HFF-Myc (cell line): ENCODE measurements at regions not wholly inside any gene's neighbourhood (a gene's known extent, or its start where the extent isn't known, plus 50 kb on each side); places are given as distances from the start of the nearest gene placed in this dataset.

Source experiments
- DNase-seq: peaks from one replicate; pipeline ENCODE4 v3.0.0-alpha.2; 2011; ENCODE audit warnings: low read depth; ENCODE audit errors: extremely low read depth
- H3K4me3 ChIP-seq: replicated peaks from 2 replicates; pipeline ENCODE4 v1.5.1; 2011; ENCODE audit warnings: low read depth, mild to moderate bottlenecking, control low read depth, low read length
- TF ChIP-seq, protein P1 (sequence below): IDR thresholded peaks from 2 replicates; pipeline ENCODE4 v1.5.1; 2012; ENCODE audit warnings: mild to moderate bottlenecking, low read depth, low read length, control low read depth; ENCODE audit errors: missing control alignments

DNA sequence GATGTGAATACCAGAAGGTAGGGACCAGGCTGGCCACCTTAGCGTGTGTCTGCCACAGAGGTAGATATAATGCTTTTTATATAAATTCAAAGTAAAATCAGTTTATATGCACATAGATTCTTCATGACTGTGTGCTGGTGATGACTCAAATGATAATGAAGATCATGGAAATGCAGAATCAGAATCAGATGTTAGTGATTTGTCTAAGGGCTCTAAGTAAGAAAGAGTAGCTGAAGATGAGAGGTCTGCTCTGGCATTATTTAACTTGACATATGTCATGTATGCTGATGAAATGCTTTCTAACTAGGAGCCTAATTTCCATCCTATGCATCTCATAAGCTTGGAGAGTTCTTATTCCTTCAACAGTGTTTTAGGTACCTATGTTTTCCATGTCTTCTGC is 50.3 kb upstream of the DPH6 start:
- H3K4me3 ChIP-seq, result no peak overlapping the region
- no peak for DNase-seq
- TF ChIP-seq, protein P1, sequence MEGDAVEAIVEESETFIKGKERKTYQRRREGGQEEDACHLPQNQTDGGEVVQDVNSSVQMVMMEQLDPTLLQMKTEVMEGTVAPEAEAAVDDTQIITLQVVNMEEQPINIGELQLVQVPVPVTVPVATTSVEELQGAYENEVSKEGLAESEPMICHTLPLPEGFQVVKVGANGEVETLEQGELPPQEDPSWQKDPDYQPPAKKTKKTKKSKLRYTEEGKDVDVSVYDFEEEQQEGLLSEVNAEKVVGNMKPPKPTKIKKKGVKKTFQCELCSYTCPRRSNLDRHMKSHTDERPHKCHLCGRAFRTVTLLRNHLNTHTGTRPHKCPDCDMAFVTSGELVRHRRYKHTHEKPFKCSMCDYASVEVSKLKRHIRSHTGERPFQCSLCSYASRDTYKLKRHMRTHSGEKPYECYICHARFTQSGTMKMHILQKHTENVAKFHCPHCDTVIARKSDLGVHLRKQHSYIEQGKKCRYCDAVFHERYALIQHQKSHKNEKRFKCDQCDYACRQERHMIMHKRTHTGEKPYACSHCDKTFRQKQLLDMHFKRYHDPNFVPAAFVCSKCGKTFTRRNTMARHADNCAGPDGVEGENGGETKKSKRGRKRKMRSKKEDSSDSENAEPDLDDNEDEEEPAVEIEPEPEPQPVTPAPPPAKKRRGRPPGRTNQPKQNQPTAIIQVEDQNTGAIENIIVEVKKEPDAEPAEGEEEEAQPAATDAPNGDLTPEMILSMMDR, result no peak

DNA sequence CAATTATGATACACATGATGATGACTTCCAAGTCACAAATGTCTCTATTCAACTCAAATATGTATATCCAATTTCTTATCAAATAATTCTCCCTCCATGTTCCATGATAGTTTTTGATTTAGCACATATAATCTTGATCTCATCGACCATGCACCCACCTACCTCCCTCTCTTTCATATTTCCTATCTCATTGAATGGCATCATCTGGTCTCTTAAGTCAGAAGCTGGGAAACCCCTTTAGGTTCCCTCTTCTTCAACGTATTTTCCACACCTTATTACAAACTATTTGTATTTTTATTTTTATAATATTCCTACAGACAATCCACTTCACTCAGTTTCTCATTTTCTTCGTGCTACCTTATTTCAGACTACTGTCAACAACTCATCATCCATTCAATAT is 56.9 kb upstream of the DPH6 start:
- H3K4me3 ChIP-seq, result no peak overlapping the region
- TF ChIP-seq, protein P1, result no peak
- DNase-seq, result no peak

DNA sequence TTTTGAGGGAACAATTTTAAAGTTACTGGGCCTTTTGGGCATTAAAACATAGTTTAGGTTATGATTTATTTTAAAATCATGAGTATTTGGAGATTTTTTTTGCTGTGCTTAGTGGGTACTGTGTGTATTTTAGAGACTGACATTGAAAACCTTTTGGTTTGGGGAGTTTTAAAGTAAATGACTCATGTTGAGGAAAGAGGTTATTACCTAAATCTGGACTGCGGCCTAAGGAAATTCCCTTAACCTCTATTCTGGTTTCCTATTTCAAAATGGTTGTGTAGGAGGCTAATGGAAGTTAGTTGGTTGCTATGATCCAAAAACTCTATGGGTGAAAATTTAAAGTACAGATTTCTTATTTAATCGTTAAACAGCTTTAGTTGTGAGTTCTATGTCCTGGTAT is 57.3 kb upstream of the DPH6 start:
- DNase-seq, result peak; percentile 61
- TF ChIP-seq, protein P1, result no peak
- H3K4me3 ChIP-seq, result no peak overlapping the region

DNA sequence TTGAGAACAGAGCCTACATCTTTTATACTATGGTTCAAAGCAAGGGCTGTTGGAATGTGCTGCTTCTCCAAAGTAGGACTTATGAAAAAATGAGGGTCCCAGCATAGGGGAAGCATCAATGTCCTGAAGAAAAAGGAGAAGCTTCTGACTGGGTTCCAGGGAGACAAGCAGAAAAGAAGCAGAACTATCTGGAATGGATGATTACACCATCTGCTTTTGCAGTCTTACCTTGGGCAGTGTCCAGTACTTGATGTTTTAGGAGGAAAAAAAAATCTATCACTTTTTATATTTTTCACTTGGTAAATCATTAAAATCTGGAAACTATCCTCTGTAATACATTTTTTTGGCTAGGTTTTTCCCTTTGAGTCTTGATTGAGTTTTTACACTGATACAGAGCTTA is 57.9 kb upstream of the DPH6 start:
- no peak for DNase-seq
- TF ChIP-seq, protein P1, result no peak
- no peak overlapping the region for H3K4me3 ChIP-seq

DNA sequence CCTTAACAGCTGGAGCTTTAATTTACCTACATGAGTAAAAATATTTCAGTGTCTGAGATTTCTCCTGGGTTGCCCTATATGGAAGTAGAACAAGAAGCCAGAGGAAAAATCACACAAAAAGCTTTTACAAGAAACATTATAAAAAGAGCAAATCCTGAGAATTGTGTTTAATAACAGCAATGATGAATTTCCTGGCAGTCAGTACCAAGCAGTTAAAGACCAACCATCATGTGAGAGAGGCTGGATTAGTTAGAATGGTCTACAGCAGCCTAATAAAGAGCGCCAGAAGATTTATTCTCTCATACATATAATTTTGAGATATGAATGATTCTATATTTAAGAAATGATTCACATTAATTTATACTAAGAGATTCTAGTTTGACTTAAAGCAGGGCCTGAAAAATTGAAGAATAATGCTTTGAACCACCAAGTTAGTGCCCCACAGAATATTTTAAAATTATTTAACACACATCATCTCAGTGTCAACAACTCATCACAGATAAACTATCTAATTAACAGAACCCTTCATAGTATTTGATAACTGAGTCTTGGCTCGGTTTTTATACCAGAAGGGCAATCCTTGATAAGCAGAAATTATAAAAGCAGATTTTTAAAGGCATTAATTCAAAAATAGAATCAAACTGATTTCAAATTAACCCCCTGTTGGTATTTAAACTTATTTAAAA is 59.9 kb upstream of the DPH6 start:
- TF ChIP-seq, protein P1, result no peak
- no peak for DNase-seq
- H3K4me3 ChIP-seq, result no peak overlapping the region

DNA sequence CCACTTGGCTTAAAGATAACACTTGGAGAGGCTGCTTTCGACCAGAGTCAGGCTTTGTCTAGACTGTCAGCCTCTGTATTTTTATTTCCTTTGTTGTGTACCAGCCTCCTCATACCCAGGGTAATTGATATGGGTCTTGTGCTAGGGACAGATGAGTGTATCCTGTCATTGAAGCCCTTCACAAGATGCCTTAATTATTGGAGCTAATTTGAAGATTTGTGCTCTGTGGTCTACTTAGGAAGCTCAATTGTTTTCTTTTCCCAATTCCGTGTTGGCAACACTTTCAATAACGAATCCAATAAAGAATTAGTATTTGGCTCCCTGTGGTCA is 60.5 kb upstream of the DPH6 start:
- no peak overlapping the region for H3K4me3 ChIP-seq
- TF ChIP-seq, protein P1, result no peak
- no peak for DNase-seq
